ENCODE measurements at regions not wholly inside any gene's neighbourhood (a gene's known extent, or its start where the extent isn't known, plus 50 kb on each side); places are given as distances from the start of the nearest gene placed in this dataset.
"Not testable (repeated sequence)": the region's sequence is repeated elsewhere in the genome, so short reads cannot be mapped to it uniquely, and the experiment has no call there.

DNA sequence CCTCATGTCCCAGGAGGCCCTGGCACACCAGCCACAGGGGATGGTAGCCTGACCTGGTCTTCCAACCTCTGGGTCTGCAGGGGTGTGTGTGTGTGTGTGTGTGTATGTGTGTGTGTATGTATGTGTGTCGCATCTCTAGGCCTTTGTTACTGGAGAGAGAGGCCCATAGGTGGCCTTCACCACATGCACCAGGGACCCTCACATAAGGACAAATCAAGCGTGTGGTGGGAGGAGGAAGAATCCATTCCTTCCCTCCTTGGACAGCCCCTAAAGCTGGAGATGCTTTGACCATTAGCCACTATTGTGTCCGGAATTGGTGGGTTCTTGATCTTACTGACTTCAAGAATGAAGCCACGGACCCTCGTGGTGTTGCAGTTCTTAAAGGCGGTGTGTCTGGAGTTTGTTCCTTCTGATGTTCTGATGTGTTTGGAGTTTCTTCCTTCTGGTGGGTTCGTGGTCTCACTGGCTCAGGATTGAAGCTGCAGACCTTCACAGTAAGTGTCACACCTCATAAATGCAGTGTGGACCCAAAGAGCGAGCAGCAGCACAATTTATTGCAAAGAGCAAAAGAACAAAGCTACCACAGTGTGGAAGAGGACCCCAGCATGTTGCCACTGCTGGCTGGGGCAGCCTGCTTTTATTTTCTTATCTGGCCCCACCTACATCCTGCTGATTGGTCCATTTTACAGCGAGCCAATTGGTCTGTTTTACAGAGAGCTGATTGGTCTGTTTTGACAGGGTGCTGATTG is 104.1 kb downstream of the DDX1 start:
- Histone ChIP-seq H3K36me3 (no peaks in the 10 kb centered on the region), H3K4me3 (no peak overlapping the region), H3K27ac (no peak overlapping the region), H3K4me1 (peaks cover 0 to 2% (median 0%) of the 10 kb centered on the region in 6 donors), H3K9me3 (no peaks in the 10 kb centered on the region), H3K27me3 (replicated peaks in 1 of 7) (no peaks in the 10 kb centered on the region)
- intact Hi-C loops (cut with DNase I; ENCODE audit: low total_unique reads): no loop called here
- DNase-seq: no peak
- WGBS, 5 donors: 73 to 94% (median 86%) methylated on average over 9 of the region's 9 CpGs
- TF ChIP-seq POLR2AphosphoS5 (IDR thresholded peaks at IDR 0.05): no peak
- TF ChIP-seq, protein P1, sequence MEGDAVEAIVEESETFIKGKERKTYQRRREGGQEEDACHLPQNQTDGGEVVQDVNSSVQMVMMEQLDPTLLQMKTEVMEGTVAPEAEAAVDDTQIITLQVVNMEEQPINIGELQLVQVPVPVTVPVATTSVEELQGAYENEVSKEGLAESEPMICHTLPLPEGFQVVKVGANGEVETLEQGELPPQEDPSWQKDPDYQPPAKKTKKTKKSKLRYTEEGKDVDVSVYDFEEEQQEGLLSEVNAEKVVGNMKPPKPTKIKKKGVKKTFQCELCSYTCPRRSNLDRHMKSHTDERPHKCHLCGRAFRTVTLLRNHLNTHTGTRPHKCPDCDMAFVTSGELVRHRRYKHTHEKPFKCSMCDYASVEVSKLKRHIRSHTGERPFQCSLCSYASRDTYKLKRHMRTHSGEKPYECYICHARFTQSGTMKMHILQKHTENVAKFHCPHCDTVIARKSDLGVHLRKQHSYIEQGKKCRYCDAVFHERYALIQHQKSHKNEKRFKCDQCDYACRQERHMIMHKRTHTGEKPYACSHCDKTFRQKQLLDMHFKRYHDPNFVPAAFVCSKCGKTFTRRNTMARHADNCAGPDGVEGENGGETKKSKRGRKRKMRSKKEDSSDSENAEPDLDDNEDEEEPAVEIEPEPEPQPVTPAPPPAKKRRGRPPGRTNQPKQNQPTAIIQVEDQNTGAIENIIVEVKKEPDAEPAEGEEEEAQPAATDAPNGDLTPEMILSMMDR (IDR thresholded peaks at IDR 0.05 in 8 of 11, conservative IDR thresholded peaks at IDR 0.05 in 3 of 11): no peak
- TF ChIP-seq POLR2A (IDR thresholded peaks at IDR 0.05): no peak

DNA sequence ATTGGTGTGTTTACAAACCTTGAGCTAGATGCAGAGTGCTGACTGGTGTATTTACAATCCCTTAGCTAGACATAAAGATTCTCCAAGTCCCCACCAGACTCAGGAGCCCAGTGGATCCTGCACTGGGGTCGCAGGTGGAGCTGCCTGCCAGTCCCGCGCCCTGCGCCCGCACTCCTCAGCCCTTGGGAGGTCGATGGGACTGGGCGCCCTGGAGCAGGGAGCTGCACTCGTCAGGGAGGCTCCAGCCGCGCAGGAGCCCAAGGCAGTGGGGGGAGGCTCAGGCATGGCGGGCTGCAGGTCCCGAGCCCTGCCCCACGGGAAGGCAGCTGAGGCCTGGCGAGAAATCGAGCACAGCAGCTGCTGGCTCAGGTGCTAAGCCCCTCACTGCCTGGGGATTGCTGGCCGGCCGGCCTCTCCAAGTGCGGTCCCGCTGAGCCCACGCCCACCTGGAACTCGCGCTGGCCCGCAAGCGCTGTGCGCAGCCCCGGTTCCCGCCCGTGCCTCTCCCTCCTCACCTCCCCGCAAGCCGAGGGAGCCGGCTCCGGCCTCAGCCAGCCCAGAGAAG is 105.0 kb downstream of the DDX1 start:
- H3K4me3 ChIP-seq; H3K27me3 ChIP-seq (replicated peaks in 1 of 7); H3K36me3 ChIP-seq; H3K27ac ChIP-seq; H3K4me1 ChIP-seq; H3K9me3 ChIP-seq; DNase-seq; intact Hi-C loops (cut with DNase I; ENCODE audit: low total_unique reads): not testable (repeated sequence)
- WGBS, 5 donors: 78 to 97% (median 91%) methylated on average over 17 to 32 of the region's 32 CpGs

DNA sequence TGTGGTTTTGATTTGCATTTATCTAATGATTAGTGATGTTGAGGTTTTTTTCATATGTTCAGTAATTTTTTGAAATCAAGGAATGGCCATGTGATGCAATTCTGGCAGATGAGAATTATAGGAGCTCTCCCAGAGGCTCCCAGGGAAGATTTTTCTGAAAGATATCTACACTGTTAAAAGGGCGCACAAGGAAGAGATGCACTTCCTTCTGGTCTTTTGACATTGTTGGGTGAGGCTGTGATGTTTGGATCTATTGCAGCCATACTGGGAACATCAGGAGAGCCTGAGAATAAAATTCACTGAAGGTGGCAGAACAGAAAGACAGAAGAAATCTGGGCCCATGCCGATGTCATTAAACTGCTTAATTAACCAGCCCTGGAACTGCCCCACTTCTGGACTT is 108.5 kb downstream of the DDX1 start:
- Histone ChIP-seq H3K9me3 (no peaks in the 10 kb centered on the region), H3K4me1 (peaks cover 0 to 17% (median 6%) of the 10 kb centered on the region in 6 donors), H3K4me3 (no peak overlapping the region), H3K27ac (no peak overlapping the region), H3K27me3 (replicated peaks in 1 of 7) (no peaks in the 10 kb centered on the region), H3K36me3 (no peaks in the 10 kb centered on the region)
- DNase-seq: no peak
- 89 to 96% (median 94%) methylated on average over 2 of the region's 2 CpGs for WGBS, 5 donors
- intact Hi-C loops (cut with DNase I; ENCODE audit: low total_unique reads): no loop called here
- TF ChIP-seq, protein P1 (IDR thresholded peaks at IDR 0.05 in 8 of 11, conservative IDR thresholded peaks at IDR 0.05 in 3 of 11): no peak
- TF ChIP-seq POLR2AphosphoS5 (IDR thresholded peaks at IDR 0.05): no peak
- TF ChIP-seq POLR2A (IDR thresholded peaks at IDR 0.05): no peak

DNA sequence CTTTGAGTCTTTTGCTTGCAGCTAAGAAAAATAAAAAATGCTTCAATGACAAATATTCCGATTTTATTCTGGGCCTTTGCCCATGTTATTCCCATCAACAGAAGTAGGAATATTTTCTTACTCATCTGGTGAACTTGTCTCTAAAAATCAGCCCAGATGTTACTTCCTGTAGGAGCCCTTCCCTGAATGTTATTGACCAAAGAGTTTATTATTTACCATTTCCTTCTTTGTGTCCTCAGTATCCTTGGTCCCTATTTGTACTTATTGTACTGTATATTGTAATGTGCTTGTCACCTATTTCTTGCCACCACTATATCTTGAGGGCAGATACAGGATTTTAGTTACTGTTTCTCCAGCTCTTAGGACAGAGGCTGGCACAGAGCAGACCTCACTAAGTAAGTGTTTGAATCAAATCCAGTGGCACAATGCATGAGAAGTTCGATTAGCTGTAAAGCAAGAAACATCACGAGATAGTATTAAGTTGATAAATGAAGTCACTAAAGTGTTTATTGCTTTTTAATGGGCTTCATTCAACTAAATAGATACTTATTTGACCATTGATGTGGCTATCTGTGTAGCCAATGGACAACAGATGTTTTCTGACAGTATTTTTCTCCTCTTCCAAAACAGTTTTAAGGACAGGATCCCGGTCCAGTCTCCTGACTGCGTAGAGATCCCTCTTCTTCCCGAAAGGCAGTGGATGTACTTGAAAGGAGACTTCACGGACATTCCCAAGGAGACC is 109.1 kb downstream of the DDX1 start:
- DNase-seq: no peak
- H3K36me3 ChIP-seq: no peaks in the 10 kb centered on the region
- no peak overlapping the region for H3K4me3 ChIP-seq
- H3K4me1 ChIP-seq: peaks cover 0 to 19% (median 10%) of the 10 kb centered on the region in 6 donors
- TF ChIP-seq, protein P1 (IDR thresholded peaks at IDR 0.05 in 8 of 11, conservative IDR thresholded peaks at IDR 0.05 in 3 of 11): no peak
- TF ChIP-seq POLR2AphosphoS5 (IDR thresholded peaks at IDR 0.05) (no peak), POLR2A (IDR thresholded peaks at IDR 0.05) (no peak)
- intact Hi-C loops (cut with DNase I; ENCODE audit: low total_unique reads): no loop called here
- no peaks in the 10 kb centered on the region for H3K27me3 ChIP-seq (replicated peaks in 1 of 7)
- WGBS, 5 donors: 69 to 89% (median 74%) methylated on average over 7 of the region's 7 CpGs
- H3K9me3 ChIP-seq: no peaks in the 10 kb centered on the region
- no peak overlapping the region for H3K27ac ChIP-seq

Data from spleen (tissue), 11 donors.